GM12878 (cell line): ENCODE measurements at regions not wholly inside any gene's neighbourhood (a gene's known extent, or its start where the extent isn't known, plus 50 kb on each side); places are given as distances from the start of the nearest gene placed in this dataset.

ENCODE experiments used
- CREB1 ChIP-seq: IDR thresholded peaks from 2 replicates; pipeline ENCODE4 v1.6.1; 2012; ENCODE audit warnings: low read depth, mild to moderate bottlenecking, inconsistent platforms
- CTCF ChIP-seq, 3 experiments: IDR thresholded peaks in 2 of 3; conservative IDR thresholded peaks in 1 of 3; 2 replicates each; pipeline ENCODE4 v1.5.1; 2011; ENCODE audit warnings: low read depth in 3 of 3, low read length in 3 of 3, mild to moderate bottlenecking in 3 of 3, control low read depth in 2 of 3, moderate library complexity in 2 of 3, inconsistent platforms in 1 of 3, mixed read lengths in 1 of 3; ENCODE audit not compliant: control insufficient read depth in 2 of 3, insufficient read depth in 1 of 3; ENCODE audit errors: extremely low read depth in 1 of 3
- EZH2 ChIP-seq: IDR thresholded peaks from 2 replicates; pipeline ENCODE4 v1.6.1; 2012; ENCODE audit warnings: low read depth, mild to moderate bottlenecking, control low read depth, inconsistent platforms, low read length, borderline replicate concordance; ENCODE audit not compliant: control insufficient read depth
- RAD21 ChIP-seq: IDR thresholded peaks from 2 replicates; pipeline ENCODE4 v1.6.1; 2011; ENCODE audit warnings: mild to moderate bottlenecking, low read depth, low read length, moderate library complexity; ENCODE audit not compliant: insufficient read depth
- RFX5 ChIP-seq: IDR thresholded peaks from 2 replicates; pipeline ENCODE4 v1.6.1; 2011; ENCODE audit warnings: low read depth, low read length, improper control_type of control experiment
- SPI1 ChIP-seq: IDR thresholded peaks from 2 replicates; pipeline ENCODE4 v1.6.1; 2011; ENCODE audit warnings: low read depth, mild to moderate bottlenecking, low read length, moderate library complexity, borderline replicate concordance; ENCODE audit not compliant: insufficient read depth
- TAF1 ChIP-seq: IDR thresholded peaks from 2 replicates; pipeline ENCODE4 v1.6.1; 2011; ENCODE audit warnings: mild to moderate bottlenecking, low read depth, low read length, borderline replicate concordance
- TF ChIP-seq, protein P1 (sequence below): IDR thresholded peaks from 2 replicates; pipeline ENCODE4 v1.6.1; 2012; ENCODE audit warnings: low read length, inconsistent platforms
- TF ChIP-seq, protein P2 (sequence below): IDR thresholded peaks from 2 replicates; pipeline ENCODE4 v1.6.1; 2011; ENCODE audit warnings: mild to moderate bottlenecking, low read depth, low read length, moderate library complexity; ENCODE audit not compliant: insufficient replicate concordance
- TF ChIP-seq, protein P3 (sequence below): IDR thresholded peaks from 2 replicates; pipeline ENCODE4 v1.6.1; 2012; ENCODE audit warnings: low read depth, low read length, improper control_type of control experiment
- TF ChIP-seq, protein P4 (sequence below): fragments of 450-650 bp; IDR thresholded peaks from 2 replicates; pipeline ENCODE4 v1.6.1; 2016; ENCODE audit warnings: mild to moderate bottlenecking

DNA sequence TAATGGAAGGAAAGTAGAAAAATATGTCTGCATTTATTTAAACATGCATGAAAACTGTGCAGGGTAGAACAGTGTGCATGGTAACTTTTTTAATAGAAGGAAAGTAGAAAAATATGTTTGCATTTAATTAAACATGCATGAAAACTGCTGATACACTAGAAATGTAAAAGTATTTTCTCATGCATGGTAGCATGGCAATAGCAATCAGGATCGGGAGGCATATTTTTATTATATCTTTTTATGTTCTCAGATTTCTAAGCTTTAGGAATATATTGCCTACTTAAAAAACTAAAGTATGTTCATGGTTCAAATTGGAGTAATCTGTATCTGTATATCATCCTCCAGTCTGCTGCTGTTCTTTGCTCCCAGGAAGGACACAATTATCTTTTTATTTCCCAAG is 1468.9 kb upstream of the GBE1 start:
- TF ChIP-seq, protein P1, sequence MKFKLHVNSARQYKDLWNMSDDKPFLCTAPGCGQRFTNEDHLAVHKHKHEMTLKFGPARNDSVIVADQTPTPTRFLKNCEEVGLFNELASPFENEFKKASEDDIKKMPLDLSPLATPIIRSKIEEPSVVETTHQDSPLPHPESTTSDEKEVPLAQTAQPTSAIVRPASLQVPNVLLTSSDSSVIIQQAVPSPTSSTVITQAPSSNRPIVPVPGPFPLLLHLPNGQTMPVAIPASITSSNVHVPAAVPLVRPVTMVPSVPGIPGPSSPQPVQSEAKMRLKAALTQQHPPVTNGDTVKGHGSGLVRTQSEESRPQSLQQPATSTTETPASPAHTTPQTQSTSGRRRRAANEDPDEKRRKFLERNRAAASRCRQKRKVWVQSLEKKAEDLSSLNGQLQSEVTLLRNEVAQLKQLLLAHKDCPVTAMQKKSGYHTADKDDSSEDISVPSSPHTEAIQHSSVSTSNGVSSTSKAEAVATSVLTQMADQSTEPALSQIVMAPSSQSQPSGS: no peak
- no peak for TF ChIP-seq CTCF (IDR thresholded peaks at IDR 0.05 in 2 of 3, conservative IDR thresholded peaks at IDR 0.05 in 1 of 3; ENCODE audit: control insufficient read depth in 2 of 3, extremely low read depth in 1 of 3, insufficient read depth in 1 of 3, low read depth in 3 of 3, low read length in 3 of 3)
- TF ChIP-seq, protein P2, sequence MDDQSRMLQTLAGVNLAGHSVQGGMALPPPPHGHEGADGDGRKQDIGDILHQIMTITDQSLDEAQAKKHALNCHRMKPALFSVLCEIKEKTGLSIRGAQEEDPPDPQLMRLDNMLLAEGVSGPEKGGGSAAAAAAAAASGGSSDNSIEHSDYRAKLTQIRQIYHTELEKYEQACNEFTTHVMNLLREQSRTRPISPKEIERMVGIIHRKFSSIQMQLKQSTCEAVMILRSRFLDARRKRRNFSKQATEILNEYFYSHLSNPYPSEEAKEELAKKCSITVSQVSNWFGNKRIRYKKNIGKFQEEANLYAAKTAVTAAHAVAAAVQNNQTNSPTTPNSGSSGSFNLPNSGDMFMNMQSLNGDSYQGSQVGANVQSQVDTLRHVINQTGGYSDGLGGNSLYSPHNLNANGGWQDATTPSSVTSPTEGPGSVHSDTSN: no peak
- no peak for TF ChIP-seq SPI1
- no peak for TF ChIP-seq CREB1
- no peak for TF ChIP-seq TAF1
- TF ChIP-seq, protein P3, sequence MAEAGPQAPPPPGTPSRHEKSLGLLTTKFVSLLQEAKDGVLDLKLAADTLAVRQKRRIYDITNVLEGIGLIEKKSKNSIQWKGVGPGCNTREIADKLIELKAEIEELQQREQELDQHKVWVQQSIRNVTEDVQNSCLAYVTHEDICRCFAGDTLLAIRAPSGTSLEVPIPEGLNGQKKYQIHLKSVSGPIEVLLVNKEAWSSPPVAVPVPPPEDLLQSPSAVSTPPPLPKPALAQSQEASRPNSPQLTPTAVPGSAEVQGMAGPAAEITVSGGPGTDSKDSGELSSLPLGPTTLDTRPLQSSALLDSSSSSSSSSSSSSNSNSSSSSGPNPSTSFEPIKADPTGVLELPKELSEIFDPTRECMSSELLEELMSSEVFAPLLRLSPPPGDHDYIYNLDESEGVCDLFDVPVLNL: no peak
- no peak for TF ChIP-seq EZH2
- TF ChIP-seq, protein P4, sequence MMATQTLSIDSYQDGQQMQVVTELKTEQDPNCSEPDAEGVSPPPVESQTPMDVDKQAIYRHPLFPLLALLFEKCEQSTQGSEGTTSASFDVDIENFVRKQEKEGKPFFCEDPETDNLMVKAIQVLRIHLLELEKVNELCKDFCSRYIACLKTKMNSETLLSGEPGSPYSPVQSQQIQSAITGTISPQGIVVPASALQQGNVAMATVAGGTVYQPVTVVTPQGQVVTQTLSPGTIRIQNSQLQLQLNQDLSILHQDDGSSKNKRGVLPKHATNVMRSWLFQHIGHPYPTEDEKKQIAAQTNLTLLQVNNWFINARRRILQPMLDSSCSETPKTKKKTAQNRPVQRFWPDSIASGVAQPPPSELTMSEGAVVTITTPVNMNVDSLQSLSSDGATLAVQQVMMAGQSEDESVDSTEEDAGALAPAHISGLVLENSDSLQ: no peak
- no peak for TF ChIP-seq RFX5
- TF ChIP-seq RAD21: no peak
